ENCODE measurements at regions not wholly inside any gene's neighbourhood (a gene's known extent, or its start where the extent isn't known, plus 50 kb on each side); places are given as distances from the start of the nearest gene placed in this dataset.

DNA sequence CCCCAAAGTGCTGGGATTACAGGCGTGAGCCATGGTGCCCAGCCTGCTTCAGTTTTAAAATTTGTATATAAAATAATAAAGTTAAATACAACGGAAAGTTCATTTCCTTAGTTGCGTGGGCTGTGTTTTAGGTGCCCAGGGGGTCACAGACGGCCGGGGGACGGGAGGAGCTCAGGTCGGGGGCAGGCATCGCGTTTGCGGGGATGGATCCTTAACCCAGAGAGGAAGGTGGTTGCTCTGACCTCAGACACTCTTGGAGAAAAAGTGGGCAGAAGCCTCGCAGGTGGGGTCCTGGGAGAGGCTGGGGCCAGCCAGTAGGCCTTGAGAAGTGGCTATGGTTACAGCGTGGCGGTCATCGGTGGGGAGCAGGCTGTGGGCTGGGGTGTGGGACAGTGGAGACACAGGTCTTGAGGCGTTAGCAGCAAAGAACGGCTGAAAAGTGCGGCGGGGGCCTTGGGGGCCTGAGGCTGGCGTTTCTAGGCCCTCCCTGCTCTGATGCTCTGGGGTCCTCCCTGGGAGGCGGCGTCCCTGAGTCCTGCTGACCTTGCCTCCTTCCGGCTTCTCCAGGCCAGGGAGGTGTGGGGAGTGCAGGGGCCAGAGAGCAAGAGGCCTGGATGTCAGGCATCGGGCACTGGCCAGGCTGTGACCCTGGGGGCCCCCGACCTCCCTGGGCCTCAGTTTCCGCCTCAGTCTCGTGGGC lies 54.4 kb downstream of the UNCX start:
- no peak overlapping the region for H3K27ac Mint-ChIP-seq
- intact Hi-C loops (cut with micrococcal nuclease), result no loop called here
- no peaks in the 10 kb centered on the region for H3K9me3 Mint-ChIP-seq
- DNase-seq, result no peak
- POLR2A ChIA-PET, result no interaction called here
- peaks cover 14% of the 10 kb centered on the region for H3K27me3 Mint-ChIP-seq
- CTCF ChIA-PET, result no interaction called here
- H3K4me1 Mint-ChIP-seq (ENCODE audit: low read depth), result peaks cover 14% of the 10 kb centered on the region
- no peaks in the 10 kb centered on the region for H3K36me3 Mint-ChIP-seq
- H3K4me3 Mint-ChIP-seq, result no peak overlapping the region

DNA sequence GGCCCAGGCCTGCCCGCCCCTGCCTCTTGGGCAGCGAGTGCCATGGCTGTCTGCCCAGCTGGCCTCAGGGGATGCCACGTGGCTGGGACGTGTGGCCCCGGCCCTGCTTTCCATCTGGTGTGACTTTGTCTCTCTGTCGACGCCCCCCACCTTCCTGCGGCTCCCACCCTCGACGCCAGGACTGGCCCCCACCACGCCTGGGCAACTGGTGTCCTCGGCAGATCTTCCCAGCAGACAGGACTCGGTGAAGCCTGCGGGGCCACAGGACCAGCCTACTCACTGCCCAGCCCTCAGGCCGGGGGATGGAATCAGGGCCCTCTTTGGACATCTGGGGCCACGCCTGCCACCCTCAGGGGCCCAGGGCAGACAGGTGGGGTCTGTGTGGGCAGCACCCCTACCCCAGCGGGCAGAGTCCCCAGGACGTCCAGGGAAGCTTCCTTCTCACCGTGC lies 55.1 kb downstream of the UNCX start:
- intact Hi-C loops (cut with micrococcal nuclease), result no loop called here
- POLR2A ChIA-PET, result no interaction called here
- Mint-ChIP-seq H3K36me3 (no peaks in the 10 kb centered on the region), H3K27me3 (peaks cover 14% of the 10 kb centered on the region), H3K9me3 (no peaks in the 10 kb centered on the region), H3K4me1 (ENCODE audit: low read depth) (peaks cover 14% of the 10 kb centered on the region), H3K27ac (no peak overlapping the region), H3K4me3 (no peak overlapping the region)
- DNase-seq, result no peak
- CTCF ChIA-PET, result no interaction called here

DNA sequence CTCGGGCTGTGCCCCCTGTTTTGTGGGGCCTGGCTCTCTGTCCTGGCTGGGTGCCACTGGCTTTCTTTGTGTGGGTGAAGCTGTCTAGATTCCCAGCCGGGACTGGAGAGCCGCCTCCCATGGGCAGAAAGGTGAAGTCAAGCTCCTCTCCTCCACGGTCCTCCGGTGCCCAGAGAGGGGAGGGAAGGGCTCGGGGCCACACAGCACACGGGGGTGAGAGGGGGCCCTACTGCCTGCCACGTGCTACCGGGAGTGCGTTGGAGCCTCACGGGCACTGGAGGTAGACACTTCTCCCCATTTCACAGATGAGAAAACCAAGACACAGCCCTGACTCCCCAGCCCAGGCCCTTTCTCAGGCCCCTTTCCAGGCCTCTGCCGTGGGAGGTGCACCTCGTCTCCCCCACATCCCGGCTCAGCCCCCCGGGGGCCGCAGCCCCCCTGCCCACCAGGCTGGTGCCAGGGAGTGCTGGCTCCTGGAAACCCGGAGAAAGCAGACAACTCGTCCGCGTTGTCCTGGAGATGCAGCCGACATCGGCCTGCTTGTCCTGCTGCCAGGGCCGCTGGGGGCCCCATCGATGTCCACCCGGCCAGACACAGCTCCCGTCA lies 55.8 kb downstream of the UNCX start:
- Mint-ChIP-seq H3K4me1 (ENCODE audit: low read depth) (peaks cover 14% of the 10 kb centered on the region), H3K9me3 (no peaks in the 10 kb centered on the region), H3K4me3 (no peak overlapping the region), H3K27me3 (peaks cover 17% of the 10 kb centered on the region), H3K27ac (no peak overlapping the region), H3K36me3 (no peaks in the 10 kb centered on the region)
- CTCF ChIA-PET, result no interaction called here
- POLR2A ChIA-PET, result no interaction called here
- no peak for DNase-seq
- intact Hi-C loops (cut with micrococcal nuclease), result no loop called here

DNA sequence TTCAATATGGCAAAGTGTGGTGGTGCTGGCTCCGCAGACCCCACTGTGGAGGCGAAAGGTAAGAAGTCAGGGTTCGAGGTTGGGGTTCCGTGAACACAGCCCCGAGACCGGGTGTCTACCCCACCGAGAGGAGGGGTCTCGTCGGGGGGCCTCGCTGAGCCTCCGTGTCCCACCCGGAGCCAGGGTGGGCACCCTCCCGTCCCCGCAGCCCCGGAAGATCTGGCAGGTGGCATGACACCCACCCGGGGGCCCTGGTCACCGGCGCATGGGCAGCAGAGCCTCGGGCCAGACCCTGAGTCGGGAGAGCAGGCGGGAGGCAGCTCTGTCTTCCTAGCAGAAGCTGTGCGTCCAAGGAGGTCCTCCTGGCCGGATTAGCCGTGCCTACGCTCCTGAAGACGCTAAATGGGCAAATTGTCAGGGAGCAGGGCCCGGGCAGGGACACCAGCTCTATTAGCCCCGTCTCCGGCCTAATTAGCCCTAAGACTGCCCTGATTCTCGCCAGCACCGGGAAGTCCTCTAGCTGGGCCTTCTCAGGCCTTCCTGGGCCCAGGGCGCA lies 56.4 kb downstream of the UNCX start:
- ChIA-PET POLR2A (no interaction called here), CTCF (interaction anchor here (1.2 kb wide), 1 partner anchor 185 kb away, joined by 3 read pairs; no protein-coding TSS in a partner anchor)
- DNase-seq, result no peak
- peaks cover 17% of the 10 kb centered on the region for H3K27me3 Mint-ChIP-seq
- no peak overlapping the region for H3K4me3 Mint-ChIP-seq
- no peaks in the 10 kb centered on the region for H3K9me3 Mint-ChIP-seq
- peaks cover 14% of the 10 kb centered on the region for H3K4me1 Mint-ChIP-seq (ENCODE audit: low read depth)
- intact Hi-C loops (cut with micrococcal nuclease), result no loop called here
- no peaks in the 10 kb centered on the region for H3K36me3 Mint-ChIP-seq
- no peak overlapping the region for H3K27ac Mint-ChIP-seq

DNA sequence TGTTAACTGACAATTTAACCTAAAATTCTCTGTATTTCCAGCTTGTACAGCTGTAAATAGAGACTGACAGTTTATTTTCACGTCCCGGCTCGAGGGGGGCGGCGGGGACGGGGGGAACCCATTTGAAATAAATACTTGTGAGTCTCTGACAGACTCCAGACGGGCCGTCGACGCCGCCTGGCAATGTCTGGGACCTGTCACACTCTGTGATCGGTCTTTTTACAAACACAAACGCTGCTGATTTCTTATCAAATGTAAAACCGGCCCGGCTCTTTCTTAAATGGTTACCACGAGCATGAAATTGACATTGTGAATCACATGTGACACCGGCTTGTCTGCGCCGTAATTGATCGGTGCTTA lies 57.0 kb downstream of the UNCX start:
- CTCF ChIA-PET, result interaction anchor here (1.2 kb wide), 1 partner anchor 185 kb away, joined by 3 read pairs; no protein-coding TSS in a partner anchor
- peaks cover 17% of the 10 kb centered on the region for H3K27me3 Mint-ChIP-seq

DNA sequence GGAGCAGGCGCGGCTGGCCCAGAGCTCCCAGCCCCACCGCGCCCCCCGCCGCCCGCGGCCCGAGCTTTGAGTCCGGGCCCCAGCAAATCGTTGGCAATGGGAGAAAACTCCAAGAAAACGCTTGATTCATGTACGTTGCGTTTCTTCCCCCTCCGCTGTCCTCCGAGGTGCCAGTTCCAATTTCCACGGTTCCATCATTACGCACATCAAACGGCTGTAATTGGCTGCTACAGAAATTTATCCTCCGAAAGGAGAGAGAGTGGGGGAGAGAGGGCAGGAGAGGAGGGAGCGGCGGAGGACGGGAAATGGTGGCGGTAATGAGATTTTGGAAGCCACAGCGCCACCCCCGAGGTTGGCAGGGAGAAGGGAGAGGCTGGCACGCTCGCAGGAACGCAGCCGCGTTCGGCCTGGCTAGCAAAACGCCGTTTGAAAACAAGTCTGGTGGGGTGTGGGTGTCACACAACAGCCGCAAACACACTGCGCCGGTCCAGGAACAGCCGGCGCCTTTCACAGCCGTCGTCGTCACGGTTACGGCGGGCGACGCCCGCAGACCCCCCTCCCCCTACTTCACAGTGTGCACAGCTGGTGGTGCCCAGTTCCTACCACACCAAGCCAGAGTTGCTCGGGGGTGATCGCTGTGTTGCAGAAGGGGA lies 57.5 kb downstream of the UNCX start:
- DNase-seq, result peak; percentile 32
- Mint-ChIP-seq H3K27ac (no peak overlapping the region), H3K4me1 (ENCODE audit: low read depth) (peaks cover 14% of the 10 kb centered on the region), H3K4me3 (peak overlapping the region; percentile 48), H3K27me3 (peaks cover 17% of the 10 kb centered on the region), H3K36me3 (no peaks in the 10 kb centered on the region), H3K9me3 (no peaks in the 10 kb centered on the region)
- intact Hi-C loops (cut with micrococcal nuclease), result no loop called here
- ChIA-PET CTCF (interaction anchor here (1.2 kb wide), 1 partner anchor 184 kb away, joined by 3 read pairs; no protein-coding TSS in a partner anchor), POLR2A (no interaction called here)

More for the DNA sequence above, 57.0 kb downstream of the UNCX start:
- no peak overlapping the region for H3K4me3 Mint-ChIP-seq
- POLR2A ChIA-PET, result no interaction called here
- DNase-seq, result no peak
- H3K4me1 Mint-ChIP-seq (ENCODE audit: low read depth), result peaks cover 14% of the 10 kb centered on the region
- no peak overlapping the region for H3K27ac Mint-ChIP-seq
- no peaks in the 10 kb centered on the region for H3K36me3 Mint-ChIP-seq
- no peaks in the 10 kb centered on the region for H3K9me3 Mint-ChIP-seq
- intact Hi-C loops (cut with micrococcal nuclease), result no loop called here

DNA sequence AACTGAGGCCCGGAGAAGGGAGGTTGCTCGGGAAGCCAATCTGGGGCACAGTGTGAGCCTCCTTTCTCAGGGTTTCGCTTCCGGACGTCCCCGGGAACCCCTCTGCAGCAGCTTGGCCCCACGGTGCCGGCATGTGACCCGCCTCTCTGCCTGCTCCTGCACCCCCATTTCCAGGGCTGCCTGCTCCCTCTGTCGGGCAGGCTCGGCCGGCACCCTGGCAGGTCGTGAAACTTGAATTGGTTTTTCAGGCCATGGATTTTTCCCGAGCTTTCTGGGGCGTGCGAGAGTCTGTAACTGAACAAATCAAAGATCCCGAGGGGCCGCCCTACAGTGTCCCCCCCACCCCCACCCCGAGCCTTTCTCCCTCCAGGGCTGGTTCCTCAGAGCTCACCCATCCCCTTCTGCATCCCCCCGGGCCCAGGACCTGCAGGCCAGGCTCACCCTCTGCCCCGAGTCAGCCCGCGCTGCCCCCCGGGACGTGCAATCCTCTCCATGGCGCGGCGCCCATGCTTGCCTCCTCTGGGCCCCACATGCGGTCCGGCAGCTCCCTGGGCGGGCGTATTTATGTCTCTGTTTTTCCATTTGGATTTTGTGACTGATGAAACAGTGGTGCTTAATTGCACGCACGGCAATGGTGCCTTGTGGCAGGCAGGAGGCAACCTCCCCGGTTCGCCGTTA lies 58.1 kb downstream of the UNCX start:
- intact Hi-C loops (cut with micrococcal nuclease), result no loop called here
- Mint-ChIP-seq H3K27ac (no peak overlapping the region), H3K4me3 (no peak overlapping the region), H3K36me3 (no peaks in the 10 kb centered on the region), H3K4me1 (ENCODE audit: low read depth) (peaks cover 14% of the 10 kb centered on the region), H3K27me3 (peaks cover 17% of the 10 kb centered on the region), H3K9me3 (no peaks in the 10 kb centered on the region)
- POLR2A ChIA-PET, result no interaction called here
- DNase-seq, result peak; percentile 11
- CTCF ChIA-PET, result no interaction called here

DNA sequence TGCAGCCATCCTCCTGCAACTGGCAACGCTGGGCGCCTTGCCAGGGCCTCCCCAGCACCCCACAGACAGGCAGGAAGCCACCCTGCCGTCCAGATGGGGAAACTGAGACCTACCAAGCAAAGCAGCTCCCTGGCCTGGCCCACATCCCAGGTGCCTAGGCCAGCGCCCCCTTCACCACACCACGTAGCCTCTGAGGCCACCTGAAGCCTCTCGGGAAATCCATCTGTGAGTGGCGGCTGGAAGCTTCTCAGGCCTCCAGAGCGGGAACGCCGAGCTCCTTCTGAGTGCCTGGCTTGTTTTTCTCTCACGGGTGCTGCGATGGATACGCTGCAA lies 58.7 kb downstream of the UNCX start:
- Mint-ChIP-seq H3K9me3 (no peaks in the 10 kb centered on the region), H3K4me1 (ENCODE audit: low read depth) (peaks cover 14% of the 10 kb centered on the region), H3K4me3 (no peak overlapping the region), H3K36me3 (no peaks in the 10 kb centered on the region), H3K27ac (no peak overlapping the region), H3K27me3 (peaks cover 17% of the 10 kb centered on the region)
- ChIA-PET CTCF (no interaction called here), POLR2A (no interaction called here)
- DNase-seq, result no peak
- intact Hi-C loops (cut with micrococcal nuclease), result no loop called here

DNA sequence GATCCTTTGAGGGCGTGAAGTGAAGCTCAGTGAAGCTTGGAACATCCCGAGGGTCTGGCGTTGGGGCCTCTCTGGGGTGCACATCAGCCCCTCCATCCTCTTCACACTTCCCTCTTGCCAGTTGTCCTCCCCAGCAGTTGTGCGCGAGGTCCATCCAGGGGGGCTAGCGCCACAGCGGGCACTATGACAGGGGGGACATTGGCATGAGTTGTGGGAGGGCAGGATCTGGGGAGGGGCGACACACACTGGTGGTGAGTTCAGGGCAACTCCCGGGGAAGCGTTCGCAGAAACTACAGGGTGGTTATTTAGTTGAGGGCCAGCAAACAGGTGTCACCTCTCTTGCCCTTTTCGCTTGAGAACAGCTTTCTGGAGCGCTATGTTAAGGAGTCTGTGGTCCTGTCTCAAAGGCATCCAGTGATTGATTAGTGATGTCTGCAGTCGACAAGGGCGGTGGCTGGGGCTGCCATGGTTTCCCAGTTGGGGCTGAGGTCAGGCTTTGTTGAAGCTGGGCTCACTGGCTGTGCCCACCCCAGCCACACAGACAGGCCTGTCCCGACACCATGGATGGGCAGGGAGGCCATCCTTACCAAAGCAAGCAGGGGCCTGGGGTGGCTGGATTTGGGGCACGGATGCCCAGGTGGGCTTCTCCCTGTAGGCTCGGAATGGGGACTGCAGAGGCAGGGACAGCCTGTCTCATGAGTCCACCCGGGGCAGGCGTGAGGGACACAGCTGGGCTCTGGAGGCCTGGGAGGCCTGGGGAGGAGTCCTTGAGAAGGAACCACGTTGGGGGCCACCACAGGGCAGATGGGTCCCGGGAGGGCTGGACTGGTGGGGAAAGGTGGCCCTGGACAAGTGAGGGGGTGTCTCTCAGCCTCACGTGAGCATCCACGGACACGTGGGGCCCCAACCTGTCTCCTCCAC lies 59.4 kb downstream of the UNCX start:
- POLR2A ChIA-PET, result no interaction called here

DNA sequence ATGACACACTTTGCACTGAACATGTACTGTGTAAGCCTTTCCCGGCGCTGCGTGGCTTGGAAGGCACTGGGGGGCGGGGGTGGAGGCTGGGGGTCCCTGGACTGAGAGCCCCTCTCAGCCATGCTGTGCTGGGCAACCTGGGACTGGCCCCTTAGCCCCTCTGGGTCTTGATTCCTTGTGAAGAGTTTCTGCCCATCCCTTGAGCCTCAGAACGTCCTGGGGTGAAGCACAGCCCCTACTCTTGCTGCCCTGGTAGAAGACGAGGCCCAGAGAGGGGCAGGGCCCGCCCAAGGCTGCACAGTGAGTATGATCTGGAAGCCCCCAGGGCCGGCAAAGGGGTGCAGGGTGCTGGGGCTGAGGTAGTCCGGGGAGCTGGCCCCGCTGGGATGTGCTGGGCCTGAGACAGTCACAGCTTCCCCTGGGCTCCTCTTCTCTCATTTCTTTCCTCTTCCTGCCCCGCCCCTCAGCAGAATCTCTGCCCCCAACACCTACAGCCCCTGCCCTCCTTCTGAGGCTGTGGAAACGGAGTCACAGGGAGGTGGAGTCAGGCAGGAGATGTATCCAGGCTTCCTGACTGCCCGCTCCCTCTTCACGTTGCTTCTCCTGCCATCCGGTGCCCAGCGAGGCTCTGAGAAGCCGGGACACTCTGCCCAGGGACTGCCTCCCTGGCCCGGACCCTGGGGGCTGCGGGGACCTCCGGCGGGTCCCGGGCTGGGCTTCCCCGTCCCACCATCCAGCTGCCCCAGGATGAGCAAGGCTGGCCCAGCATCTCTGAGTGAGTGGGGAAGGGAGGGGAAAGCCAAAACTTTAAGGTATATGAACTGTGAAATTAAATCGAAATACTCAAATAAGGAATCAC lies 60.5 kb downstream of the UNCX start:
- intact Hi-C loops (cut with micrococcal nuclease), result no loop called here
- Mint-ChIP-seq H3K27ac (no peak overlapping the region), H3K9me3 (no peaks in the 10 kb centered on the region), H3K27me3 (peaks cover 19% of the 10 kb centered on the region), H3K36me3 (no peaks in the 10 kb centered on the region), H3K4me3 (no peak overlapping the region), H3K4me1 (ENCODE audit: low read depth) (peaks cover 14% of the 10 kb centered on the region)
- ChIA-PET CTCF (no interaction called here), POLR2A (no interaction called here)
- no peak for DNase-seq

More for the DNA sequence above, 59.4 kb downstream of the UNCX start:
- intact Hi-C loops (cut with micrococcal nuclease), result no loop called here
- Mint-ChIP-seq H3K27me3 (peaks cover 19% of the 10 kb centered on the region), H3K27ac (no peak overlapping the region), H3K9me3 (no peaks in the 10 kb centered on the region), H3K36me3 (no peaks in the 10 kb centered on the region), H3K4me1 (ENCODE audit: low read depth) (peaks cover 14% of the 10 kb centered on the region), H3K4me3 (no peak overlapping the region)
- CTCF ChIA-PET, result no interaction called here
- no peak for DNase-seq

DNA sequence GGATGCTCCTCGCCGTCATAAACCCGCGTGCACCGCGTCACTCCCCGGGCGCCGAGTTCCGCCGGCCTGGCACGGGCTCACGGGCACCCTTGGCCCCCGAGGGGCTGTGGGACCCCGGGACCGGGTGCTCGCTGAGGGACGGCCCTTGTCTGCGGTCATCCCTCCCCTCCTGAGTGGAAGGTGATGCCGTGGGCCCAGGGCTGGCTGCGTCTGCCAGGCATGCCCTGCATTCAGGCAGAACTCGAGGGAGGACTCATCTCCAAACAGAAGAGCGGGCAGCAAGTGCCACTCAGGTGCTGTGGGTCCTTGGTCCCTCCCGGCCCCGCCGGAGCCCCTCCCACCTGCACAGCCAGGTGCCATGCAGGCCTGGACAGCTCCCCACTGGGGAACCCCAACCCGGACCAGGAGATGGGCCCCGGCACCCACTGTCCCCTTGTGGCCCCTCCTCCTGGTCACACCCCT lies 61.3 kb downstream of the UNCX start:
- H3K4me1 Mint-ChIP-seq (ENCODE audit: low read depth), result peaks cover 14% of the 10 kb centered on the region
- H3K4me3 Mint-ChIP-seq, result no peak overlapping the region
- intact Hi-C loops (cut with micrococcal nuclease), result no loop called here
- H3K27ac Mint-ChIP-seq, result no peak overlapping the region
- H3K27me3 Mint-ChIP-seq, result peaks cover 19% of the 10 kb centered on the region
- no peaks in the 10 kb centered on the region for H3K36me3 Mint-ChIP-seq
- no peak for DNase-seq
- ChIA-PET POLR2A (no interaction called here), CTCF (no interaction called here)
- no peaks in the 10 kb centered on the region for H3K9me3 Mint-ChIP-seq

All from activated CD4-positive, alpha-beta memory T cell treated with anti-CD3 and anti-CD28 coated beads for 36 hours (primary cell).